Right ventricle myocardium superior (tissue), 1 donor: ENCODE measurements at regions not wholly inside any gene's neighbourhood (a gene's known extent, or its start where the extent isn't known, plus 50 kb on each side); places are given as distances from the start of the nearest gene placed in this dataset.
"Not testable (repeated sequence)": the region's sequence is repeated elsewhere in the genome, so short reads cannot be mapped to it uniquely, and the experiment has no call there.

Experiments
- ATAC-seq: fragments of 200-7000 bp; cut with Tn5 transposase; one replicate; pipeline ENCODE4 v1.9.1; 2020; ENCODE audit warnings: mild to moderate bottlenecking; ENCODE audit not compliant: poor library complexity
- DNase-seq: peaks from one replicate; pipeline ENCODE4 v3.0.0-alpha.2; 2020
- intact Hi-C: fragments of 100-400 bp; cut with DNase I; formaldehyde crosslinking; loops from one replicate; pipeline ENCODE4 v1.11.2; 2022
- donor health status: DM: no; HTN: yes; CAD: no; lungs with severe emphysema.

DNA sequence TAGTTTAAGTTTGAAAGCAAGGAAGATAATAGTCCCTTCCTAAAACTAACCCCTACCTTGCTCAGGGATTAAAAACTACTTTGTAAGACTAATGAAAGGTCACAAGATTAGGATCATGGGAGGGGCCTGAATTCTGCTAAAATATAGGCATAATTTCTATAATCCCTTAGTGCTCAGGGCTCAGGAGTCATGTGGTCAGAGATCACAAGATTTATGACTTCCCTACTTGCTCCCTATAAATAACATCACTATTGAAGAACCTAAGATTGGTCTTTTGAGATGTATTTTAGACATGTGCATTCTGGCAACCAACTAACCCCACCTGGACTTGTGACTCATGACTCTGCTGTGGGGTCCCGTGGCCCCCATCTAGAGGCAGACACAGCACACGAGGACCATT lies 81.1 kb downstream of the STMND1 start:
- ATAC-seq (no peak), DNase-seq (no peak)
- intact Hi-C loops = no loop called here

DNA sequence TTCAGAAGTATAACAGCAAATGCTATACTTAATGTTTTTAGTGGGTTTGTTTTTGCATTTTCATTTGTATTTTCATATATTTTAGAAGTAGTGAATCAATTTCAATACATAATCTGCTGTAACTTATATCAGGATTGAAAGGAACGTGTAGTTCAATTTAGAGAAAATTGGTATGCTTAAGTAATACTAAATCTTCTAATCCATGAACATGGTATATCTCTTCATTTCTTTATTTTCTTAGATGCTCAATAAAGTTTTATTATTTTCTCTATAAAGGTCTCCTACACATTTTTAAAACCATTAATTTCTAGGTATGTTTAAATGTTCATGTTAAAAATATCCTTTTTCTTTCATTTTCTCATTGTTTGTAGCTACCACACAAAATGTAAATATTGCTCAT lies 85.1 kb downstream of the STMND1 start:
- ATAC-seq = no peak
- intact Hi-C loops = no loop called here
- no peak for DNase-seq

DNA sequence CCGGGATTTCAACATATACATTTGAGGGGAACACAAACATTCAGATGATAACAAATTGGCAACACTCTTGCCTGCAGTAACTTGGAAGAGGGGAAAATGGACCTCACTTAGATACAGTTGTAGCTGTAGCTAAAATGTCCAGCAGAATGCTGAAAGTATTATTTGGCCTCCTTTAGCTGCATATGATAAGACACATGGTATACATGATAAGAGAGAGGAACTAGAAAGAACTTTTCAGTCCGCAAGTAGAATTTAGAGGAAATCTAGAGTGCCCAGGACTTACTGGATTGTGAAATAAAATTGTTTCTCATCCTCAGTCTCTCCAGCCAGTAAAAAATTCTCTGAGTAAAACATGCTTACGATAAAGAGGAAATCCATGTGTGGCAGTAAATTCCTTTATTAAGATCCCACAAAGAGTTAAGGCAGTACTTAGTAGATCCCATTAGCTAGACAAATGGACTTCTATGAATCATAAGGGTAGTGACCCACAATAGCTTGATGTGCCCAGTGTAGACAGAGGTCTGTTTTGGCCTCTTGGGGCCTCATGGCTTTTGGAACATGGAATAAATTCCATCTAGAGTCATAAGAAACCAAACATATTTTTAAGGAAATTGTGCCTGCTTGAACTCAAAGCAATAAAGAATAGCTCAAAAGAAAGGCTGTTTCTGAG lies 87.9 kb upstream of the RBM24 start:
- DNase-seq (no peak), ATAC-seq (no peak)
- intact Hi-C loops = no loop called here

DNA sequence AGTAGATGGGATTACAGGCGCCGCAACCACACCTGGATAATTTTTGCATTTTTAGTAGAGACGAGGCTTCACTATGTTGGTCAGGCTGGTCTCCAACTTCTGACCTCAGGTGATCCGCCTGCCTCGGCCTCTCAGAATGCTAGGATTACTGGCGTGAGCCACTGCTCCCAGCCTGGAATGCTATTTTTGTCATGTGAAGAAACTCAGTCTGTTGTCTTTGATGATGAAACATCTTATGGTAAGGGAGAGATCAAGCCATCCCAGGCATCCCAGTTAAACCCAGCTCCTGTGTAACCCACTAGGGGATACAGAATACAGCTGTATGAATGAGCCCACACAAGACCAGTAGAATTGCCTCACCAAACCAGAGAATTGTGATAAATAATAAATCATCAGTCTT lies 83.6 kb upstream of the RBM24 start:
- ATAC-seq (no peak), DNase-seq (no peak)
- intact Hi-C loops = no loop called here

DNA sequence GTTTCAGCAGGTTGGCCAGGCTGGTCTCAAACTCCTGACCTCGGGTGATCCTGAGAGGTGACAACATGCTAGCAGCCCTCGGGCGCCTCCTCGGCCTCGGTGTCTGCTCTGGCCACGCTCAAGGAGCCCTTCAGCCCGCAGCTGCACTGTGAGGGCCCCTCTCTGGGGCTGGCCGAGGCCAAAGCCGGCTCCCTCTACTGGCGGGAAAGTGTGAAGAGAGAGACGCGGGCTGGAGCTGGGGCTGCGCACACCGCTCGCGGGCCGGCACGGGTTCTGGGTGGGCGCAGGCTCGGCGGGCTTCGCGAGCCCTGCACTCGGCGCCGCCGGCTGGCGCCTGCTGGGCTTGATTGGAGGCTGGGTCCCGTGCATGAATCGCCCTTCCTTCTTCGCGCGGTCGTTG lies 80.8 kb upstream of the RBM24 start:
- intact Hi-C loops = loop anchor here (10.0 kb wide), 1 partner anchor 64 kb away; no protein-coding TSS in a partner anchor
- no peak for ATAC-seq
- no peak for DNase-seq

DNA sequence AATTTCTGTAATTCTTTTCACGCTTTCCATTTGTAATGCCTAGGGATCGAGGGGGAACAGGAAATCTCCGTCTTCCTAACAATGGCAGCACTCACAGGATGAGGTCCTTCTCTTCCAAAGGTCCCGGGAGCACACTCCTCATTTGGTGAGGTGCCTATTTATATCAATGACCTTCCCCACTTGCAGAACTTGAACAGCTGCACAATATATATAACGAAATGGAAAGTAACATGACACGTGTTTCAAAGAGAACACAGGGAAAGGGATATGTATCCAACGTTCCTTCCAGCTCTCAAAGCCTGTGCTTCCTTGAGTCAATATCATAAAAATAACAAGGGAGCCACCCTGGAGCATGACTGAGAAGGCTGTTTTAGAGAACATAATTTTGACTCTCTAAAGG lies 78.6 kb upstream of the RBM24 start:
- peak; percentile 71 for ATAC-seq
- DNase-seq = no peak
- intact Hi-C loops = loop anchor here (10.0 kb wide), 1 partner anchor 62 kb away; no protein-coding TSS in a partner anchor

DNA sequence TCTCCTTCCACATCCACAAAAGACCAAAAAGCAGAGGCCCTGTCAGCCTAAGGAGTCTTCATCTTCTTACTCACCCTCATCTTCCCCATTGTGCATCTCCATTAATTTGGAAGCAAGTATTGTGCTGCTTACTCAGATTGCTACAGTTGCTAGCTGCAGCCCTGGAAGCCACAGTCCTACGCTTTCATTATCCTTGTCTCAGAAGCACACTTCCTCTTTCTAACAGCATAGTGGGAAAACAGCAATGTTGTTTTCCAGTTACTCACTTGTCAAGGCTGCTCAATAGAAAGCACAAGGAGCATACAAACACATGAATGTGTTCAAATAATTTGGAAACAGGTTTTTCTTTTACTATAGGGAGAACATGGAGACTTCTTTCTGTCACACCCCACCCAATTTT lies 76.6 kb upstream of the RBM24 start:
- intact Hi-C loops = loop anchor here (10.0 kb wide), 1 partner anchor 60 kb away; no protein-coding TSS in a partner anchor
- ATAC-seq (no peak), DNase-seq (no peak)

DNA sequence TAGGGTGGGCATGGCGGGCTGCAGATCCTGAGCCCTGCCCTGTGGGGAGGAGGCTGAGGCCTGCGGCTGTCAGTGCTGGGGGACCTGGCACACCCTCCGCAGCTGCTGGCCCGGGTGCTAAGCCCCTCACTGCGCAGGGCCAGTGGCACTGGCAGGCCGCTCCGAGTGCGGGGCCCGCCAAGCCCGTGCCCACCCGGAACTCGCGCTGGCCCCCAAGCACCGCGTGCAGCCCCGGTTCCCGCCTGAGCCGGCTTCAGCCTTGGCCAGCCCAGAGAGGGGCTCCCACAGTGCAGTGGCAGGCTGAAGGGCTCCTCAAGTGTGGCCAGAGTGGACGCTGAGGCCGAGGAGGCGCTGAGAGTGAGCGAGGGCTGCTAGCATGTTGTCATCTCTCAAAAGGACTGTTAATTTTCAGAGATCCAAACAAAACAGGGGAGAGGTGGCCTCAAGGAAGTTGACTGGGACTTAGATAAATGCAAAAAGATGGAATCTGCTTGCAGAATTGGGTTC lies 74.5 kb upstream of the RBM24 start:
- ATAC-seq = no peak
- no peak for DNase-seq
- intact Hi-C loops = loop anchor here (10.0 kb wide), 1 partner anchor 58 kb away; no protein-coding TSS in a partner anchor

DNA sequence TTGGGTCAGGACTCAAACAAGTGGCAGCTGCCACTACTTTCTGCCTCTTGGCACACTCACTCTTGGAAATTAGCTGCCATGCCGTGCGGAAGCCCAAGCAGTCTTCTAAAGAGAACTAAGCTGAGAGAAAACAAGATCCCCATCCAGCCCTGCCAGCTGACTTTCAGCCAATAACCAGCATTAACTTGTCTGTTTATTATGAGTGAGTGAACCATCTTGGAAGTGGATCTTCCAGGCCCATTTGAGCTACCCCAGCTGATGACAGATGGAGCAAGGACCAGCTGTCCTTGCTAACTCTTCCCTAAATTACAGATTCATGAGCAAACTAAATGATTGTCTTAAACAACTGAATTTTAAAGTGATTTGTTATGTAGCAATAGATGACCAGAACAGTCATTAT lies 73.9 kb upstream of the RBM24 start:
- intact Hi-C loops = loop anchor here (10.0 kb wide), 1 partner anchor 58 kb away; no protein-coding TSS in a partner anchor
- ATAC-seq (no peak), DNase-seq (no peak)

DNA sequence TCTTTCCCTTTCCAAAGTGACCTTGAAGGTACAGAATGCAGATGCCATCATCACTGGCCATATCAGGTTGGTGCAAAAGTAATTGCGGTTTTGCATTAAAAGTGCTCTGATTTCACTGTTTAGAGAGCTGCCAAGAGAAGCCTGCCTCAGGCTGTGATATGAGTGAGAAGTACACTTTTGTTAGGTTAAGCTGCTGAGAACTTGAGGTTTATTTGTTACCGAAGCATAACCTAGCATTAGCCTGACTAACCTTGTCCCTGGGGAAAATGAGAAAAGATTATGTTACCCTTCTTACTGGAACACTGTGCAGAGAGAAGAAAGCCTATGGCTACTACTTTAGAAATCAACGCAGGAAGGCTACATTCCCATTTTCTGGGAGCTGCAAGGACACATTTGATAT lies 70.5 kb upstream of the RBM24 start:
- no peak for ATAC-seq
- DNase-seq = no peak
- intact Hi-C loops = no loop called here

DNA sequence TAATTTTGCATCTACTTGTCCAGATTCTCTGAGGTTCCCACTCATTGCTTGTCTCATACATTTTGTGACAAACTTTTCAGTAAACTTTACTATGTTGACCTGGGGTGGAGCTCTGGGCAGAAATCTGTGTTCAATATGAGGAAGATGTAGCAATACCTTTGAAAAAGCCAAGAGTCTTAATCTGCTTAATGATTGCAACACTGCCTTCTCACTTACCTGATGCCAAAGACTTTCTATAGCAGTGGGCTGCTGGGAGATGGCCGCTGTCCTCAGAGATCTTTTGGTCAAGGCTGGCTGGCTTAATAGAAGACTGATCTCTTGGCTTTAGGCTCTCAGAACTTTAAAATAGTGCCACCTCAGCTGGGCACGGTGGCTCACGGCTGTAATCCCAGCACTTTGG lies 70.1 kb upstream of the RBM24 start:
- ATAC-seq (no peak), DNase-seq (no peak)
- intact Hi-C loops = no loop called here

DNA sequence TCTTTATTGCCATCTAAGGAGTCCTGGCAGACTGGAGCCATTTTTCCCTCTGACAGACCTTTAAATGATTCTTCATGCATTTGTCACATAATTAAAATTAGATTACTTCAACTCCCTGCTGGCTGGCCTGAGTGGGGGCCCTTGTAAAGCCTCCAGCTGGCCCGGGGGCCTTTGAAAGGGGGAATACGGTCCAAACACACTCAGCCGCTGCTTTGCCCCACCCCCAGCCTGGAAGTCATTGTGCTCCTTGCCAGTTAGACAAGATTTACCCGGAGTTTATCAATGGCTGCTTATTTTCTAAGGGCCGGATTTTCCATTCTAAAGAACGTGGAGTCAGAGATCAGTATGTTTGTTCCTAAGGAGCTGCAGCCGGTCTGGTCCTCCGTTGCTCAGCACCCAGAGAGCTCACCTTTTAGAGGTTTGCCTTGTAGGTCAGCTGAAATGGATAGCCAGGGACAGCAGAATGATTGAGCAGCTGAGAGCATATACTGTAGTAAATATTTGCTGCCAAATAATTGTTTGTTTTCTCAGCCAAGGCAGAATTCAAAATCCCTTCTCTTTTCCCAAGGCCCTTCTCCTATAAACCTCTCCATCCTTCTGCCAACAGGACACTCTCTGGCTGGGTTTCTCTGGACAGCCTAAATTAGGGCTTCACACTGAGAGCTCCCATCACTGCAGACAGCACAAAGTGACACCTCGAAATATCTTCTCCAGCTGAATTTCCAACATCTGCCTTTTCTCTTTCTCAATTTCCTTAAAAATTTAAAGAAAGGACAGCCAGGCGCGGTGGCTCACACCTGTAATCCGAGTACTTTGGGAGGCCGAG lies 68.4 kb upstream of the RBM24 start:
- DNase-seq (peak; percentile 55), ATAC-seq (peak; percentile 78)
- intact Hi-C loops = no loop called here

DNA sequence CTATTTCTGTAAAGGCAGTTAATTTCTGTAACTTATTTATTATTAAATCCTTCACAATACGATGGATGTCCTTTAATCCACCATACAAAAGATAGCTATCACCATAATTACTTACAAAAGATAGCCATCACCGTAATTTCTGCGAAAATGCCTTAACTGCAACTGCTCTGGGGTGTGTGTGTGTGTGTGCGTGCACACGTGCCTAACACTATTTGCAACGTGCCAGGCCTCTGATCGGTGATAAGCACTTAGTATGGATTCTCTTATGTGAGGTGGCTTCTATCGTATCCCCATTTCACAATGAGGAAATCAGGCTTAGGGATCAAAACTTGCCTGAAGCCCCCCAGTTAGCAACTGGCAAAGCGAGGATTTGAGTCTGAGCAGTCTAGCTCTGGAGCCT lies 67.1 kb upstream of the RBM24 start:
- ATAC-seq (no peak), DNase-seq (no peak)
- intact Hi-C loops = no loop called here

DNA sequence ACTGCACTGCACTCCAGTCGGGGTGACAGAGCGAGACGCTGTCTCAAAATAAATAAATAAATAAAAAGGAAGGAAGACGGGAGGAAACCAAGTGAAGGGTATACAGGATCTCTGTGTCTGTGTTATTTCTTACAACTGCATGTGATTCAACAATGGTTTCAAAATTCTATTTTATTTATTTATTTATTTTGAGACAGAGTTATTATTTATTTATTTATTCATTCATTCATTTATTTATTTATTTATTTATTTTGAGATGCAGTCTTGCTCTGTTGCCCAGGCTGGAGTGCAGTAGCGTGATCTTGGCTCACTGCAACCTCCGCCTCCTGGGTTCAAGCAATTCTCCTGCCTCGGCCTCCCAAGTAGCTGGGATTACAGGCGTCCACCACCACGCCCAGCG lies 64.2 kb upstream of the RBM24 start:
- intact Hi-C loops = not testable (repeated sequence)

DNA sequence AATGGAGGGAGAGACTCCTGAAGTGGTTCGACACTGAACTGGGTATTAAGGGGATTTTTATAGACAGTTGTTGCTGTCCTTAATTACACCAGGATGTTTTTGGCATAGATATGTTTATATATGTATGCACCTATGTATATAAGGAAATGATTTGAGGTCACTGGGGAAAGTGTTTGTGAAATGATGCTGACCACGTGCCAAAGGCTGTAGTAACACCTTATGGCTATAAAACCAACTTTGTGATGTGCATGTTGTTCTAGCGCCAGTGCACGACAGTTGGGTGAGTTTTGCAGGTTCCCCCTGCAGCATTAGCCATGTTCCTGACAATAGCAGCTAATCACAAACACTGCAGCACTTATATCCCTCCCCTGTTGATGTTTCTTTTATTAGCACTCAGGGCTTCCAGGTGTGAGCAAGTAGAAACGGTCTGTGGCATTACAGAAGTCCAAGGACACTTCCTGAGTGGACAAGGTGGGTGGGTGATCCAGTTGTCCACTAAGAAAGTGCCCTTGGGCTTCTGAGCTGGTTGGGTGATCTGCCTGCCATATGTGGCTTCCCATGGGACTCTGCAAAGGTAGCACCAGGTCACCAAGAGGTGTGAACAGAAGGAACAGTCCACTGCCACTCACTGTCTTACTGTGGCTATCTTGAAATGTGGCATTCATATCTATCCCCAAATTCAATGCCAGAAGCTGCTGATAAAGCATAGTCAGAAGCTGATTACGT lies 63.0 kb upstream of the RBM24 start:
- intact Hi-C loops = no loop called here
- DNase-seq (no peak), ATAC-seq (peak; percentile 73)

More for the DNA sequence above, 64.2 kb upstream of the RBM24 start:
- not testable (repeated sequence) for DNase-seq, ATAC-seq

DNA sequence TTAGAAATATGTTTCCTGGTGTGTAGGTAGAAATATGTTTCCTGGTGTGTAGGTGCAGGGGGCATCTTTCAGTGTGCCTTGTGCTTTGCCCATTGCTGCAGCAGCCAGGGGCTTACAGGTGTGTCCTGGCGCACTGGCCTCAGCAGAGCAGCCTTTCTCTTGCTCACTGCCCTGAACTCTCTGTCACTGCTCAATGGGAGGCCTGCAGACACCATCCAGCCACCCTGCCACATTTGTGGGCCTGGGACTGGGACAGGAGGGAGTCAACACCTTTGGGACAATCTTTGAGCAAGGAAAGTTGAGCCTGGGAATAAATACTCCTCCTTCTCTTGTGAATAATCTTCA lies 62.4 kb upstream of the RBM24 start:
- peak; percentile 44 for ATAC-seq
- intact Hi-C loops = no loop called here
- DNase-seq = no peak

DNA sequence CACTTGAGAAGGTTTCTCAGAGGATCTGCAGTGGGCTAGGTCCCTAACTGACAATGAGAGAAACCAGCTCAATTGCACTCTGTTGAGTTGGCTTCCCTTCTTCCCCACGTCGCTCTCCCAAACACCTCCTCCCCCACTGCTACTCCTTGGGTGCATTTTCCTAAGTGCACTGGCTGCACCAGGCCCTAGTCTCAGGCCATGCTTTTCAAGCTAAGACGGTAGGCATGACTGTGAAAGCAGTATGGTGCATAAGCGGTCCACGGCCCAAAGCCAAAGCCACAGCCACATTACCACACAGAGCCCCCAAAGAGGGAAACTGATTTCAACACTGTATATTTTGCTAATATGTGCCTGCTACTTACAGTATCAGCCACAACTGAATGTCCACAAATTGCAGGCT lies 62.1 kb upstream of the RBM24 start:
- intact Hi-C loops = no loop called here
- no peak for DNase-seq
- ATAC-seq = no peak

DNA sequence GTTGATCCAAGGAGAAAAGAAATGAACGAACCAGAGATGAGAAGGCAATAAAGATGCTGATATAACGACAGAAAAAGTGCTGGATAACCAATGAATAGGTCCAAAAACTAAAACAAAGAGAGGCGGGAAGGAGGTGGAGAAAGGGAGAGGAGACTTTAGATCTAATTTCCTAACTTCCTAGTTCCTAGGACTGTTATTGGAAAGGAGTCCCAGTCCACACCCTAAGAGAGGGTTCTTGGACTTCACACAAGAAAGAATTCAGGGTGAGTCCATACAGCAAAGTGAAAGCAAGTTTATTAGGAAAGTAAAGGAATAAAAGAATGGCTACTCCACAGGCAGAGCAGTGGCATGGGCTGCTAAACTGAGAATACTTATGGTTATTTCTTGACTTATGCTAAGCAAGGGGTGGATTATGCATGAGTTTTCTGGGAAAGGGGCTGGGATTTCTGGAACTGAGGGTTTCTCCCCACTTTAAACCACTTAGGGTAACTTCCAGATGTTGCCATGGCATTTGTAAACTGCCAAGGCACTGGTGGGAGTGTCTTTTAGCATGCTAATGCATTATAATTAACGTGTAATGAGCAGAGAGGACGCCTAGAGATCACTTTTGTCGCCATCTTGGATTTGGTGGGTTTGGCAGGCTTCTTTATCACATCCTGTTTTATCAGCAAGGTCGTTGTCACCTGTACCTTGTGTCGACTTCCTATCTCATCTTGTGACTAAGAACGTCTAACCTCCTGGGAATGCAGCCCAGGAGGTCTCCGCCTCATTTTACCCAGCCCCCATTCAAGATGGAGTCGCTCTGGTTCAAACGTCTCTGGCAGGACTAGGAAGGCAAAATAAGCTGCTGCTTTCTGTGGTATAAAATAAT lies 60.9 kb upstream of the RBM24 start:
- intact Hi-C loops = no loop called here
- ATAC-seq (no peak), DNase-seq (no peak)

DNA sequence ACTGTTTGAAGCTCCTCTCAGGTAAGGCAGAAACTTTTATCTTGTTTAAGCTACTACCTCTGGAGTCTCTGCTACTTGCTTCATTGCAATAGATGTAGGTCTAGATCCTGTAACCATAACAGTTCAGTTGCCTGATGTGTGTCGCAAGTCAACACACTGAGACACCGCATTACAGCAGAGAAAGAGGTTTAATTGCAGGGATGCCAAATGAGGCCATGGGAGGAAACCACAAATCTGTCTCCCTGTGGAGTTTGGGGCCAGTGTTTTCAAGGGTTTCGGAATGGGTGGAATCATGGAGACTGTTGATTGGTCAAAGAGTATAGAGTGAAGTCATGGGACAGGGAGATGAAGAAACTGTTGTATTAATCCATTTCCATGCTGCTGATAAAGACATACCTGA lies 57.1 kb upstream of the RBM24 start:
- ATAC-seq = no peak
- intact Hi-C loops = no loop called here
- DNase-seq = no peak
